Adrenal gland (tissue), 5 donors: ENCODE measurements at regions not wholly inside any gene's neighbourhood (a gene's known extent, or its start where the extent isn't known, plus 50 kb on each side); places are given as distances from the start of the nearest gene placed in this dataset.

Experiments used
- POLR2A ChIP-seq, 2 donors: fragments of 450-650 bp; IDR thresholded peaks; one replicate each; pipeline ENCODE4 v1.6.1; 2017; ENCODE audit warnings: antibody characterized with exemption in 2 of 2, mild to moderate bottlenecking in 2 of 2, moderate library complexity in 1 of 2
- TF ChIP-seq, protein P1 (sequence below), 6 experiments: fragments of 450-650 bp in 4 of 6; fragments of 200-600 bp in 2 of 6; sonication (generic) in 1 of 6; IDR thresholded peaks; 1 replicate in 5 of 6; 2 replicates in 1 of 6; pipeline versions ENCODE4 v1.5.1 to v1.8.0; 2016 to 2021; ENCODE audit warnings: antibody characterized with exemption in 6 of 6, mild to moderate bottlenecking in 2 of 6, moderate library complexity in 1 of 6
- donor health status: DM: no; HTN: no; CAD: no.

DNA sequence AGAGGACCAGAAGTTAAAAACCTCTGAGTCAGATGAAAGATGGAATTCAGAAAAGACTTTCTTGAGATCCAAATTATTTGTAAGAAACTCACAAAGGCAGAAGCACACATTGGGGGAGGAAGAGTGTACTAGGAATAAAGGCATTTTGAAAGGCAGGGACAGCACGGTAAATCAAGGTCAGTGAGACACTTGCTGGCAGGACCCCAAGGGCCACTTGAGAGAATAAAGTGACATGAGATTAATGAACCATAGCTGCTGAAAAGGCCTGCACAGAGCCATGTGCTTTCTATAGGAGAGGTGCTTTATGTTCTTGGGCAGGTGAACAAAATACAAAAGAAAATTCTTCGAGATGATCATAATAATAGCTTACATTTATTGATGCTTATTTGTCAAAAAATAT, 929.9 kb upstream of the MBL2 start:
- TF ChIP-seq, protein P1, sequence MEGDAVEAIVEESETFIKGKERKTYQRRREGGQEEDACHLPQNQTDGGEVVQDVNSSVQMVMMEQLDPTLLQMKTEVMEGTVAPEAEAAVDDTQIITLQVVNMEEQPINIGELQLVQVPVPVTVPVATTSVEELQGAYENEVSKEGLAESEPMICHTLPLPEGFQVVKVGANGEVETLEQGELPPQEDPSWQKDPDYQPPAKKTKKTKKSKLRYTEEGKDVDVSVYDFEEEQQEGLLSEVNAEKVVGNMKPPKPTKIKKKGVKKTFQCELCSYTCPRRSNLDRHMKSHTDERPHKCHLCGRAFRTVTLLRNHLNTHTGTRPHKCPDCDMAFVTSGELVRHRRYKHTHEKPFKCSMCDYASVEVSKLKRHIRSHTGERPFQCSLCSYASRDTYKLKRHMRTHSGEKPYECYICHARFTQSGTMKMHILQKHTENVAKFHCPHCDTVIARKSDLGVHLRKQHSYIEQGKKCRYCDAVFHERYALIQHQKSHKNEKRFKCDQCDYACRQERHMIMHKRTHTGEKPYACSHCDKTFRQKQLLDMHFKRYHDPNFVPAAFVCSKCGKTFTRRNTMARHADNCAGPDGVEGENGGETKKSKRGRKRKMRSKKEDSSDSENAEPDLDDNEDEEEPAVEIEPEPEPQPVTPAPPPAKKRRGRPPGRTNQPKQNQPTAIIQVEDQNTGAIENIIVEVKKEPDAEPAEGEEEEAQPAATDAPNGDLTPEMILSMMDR (IDR thresholded peaks at IDR 0.05), result no peak
- TF ChIP-seq POLR2A (IDR thresholded peaks at IDR 0.05), result no peak
